Neuronal stem cell (in vitro differentiated cells): ENCODE measurements at regions not wholly inside any gene's neighbourhood (a gene's known extent, or its start where the extent isn't known, plus 50 kb on each side); places are given as distances from the start of the nearest gene placed in this dataset.

Experiments used
- DNase-seq: peaks from one replicate; pipeline ENCODE4 v3.0.0-alpha.2; 2013; ENCODE audit warnings: low spot score
- H2AFZ ChIP-seq: one replicate; pipeline ENCODE4 v1.6.1; 2013; ENCODE audit warnings: mild to moderate bottlenecking, low read length, inconsistent platforms
- H2AK5ac ChIP-seq: 2 replicates; pipeline ENCODE4 v1.6.1; 2013; ENCODE audit warnings: low read depth, mild to moderate bottlenecking, inconsistent platforms, low read length, moderate library complexity, mixed read lengths
- H2BK120ac ChIP-seq: 2 replicates; pipeline ENCODE4 v1.6.1; 2013; ENCODE audit warnings: low read depth, mild to moderate bottlenecking, inconsistent platforms, low read length, moderate library complexity, mixed read lengths
- H2BK12ac ChIP-seq: one replicate; pipeline ENCODE4 v1.6.1; 2013; ENCODE audit warnings: low read length, inconsistent platforms
- H2BK15ac ChIP-seq: 2 replicates; pipeline ENCODE4 v1.6.1; 2013; ENCODE audit warnings: mild to moderate bottlenecking, low read length, inconsistent platforms, mixed read lengths
- H2BK5ac ChIP-seq: one replicate; pipeline ENCODE4 v1.6.1; 2013; ENCODE audit warnings: inconsistent platforms, mild to moderate bottlenecking, low read length, moderate library complexity
- H3K14ac ChIP-seq: one replicate; pipeline ENCODE4 v1.6.1; 2013; ENCODE audit warnings: low read length, inconsistent platforms
- H3K18ac ChIP-seq: 2 replicates; pipeline ENCODE4 v1.6.1; 2013; ENCODE audit warnings: low read length, inconsistent platforms
- H3K23ac ChIP-seq: 2 replicates; pipeline ENCODE4 v1.6.1; 2013; ENCODE audit warnings: low read depth, mild to moderate bottlenecking, mixed read lengths, low read length, inconsistent platforms; ENCODE audit not compliant: poor library complexity
- H3K27ac ChIP-seq: replicated peaks from 3 replicates; pipeline ENCODE4 v1.5.1; 2013; ENCODE audit warnings: low read length, inconsistent platforms
- H3K27me3 ChIP-seq, 3 experiments: 2 replicates each; pipeline ENCODE4 v1.6.1; 2013; ENCODE audit warnings: low read length in 3 of 3, mild to moderate bottlenecking in 2 of 3, inconsistent platforms in 1 of 3, low read depth in 1 of 3, mixed read lengths in 1 of 3, moderate library complexity in 1 of 3; ENCODE audit not compliant: control insufficient read depth in 3 of 3, insufficient read depth in 3 of 3
- H3K36me3 ChIP-seq, 2 donors: replicated peaks in 1 of 2; 2 replicates each; pipeline ENCODE4 v1.6.1; 2013; ENCODE audit warnings: low read length in 2 of 2; ENCODE audit not compliant: control insufficient read depth in 2 of 2, insufficient read depth in 2 of 2
- H3K4ac ChIP-seq: 2 replicates; pipeline ENCODE4 v1.6.1; 2013; ENCODE audit warnings: inconsistent platforms, mild to moderate bottlenecking, low read length, moderate library complexity
- H3K4me1 ChIP-seq, 2 donors: 1 replicate in 1 of 2; 2 replicates in 1 of 2; pipeline ENCODE4 v1.6.1; 2013; ENCODE audit warnings: low read length in 2 of 2, low read depth in 1 of 2; ENCODE audit not compliant: control insufficient read depth in 2 of 2, insufficient read depth in 1 of 2
- H3K4me2 ChIP-seq: one replicate; pipeline ENCODE4 v1.6.1; 2013; ENCODE audit warnings: mild to moderate bottlenecking, low read length, inconsistent platforms; ENCODE audit not compliant: insufficient read depth, poor library complexity, severe bottlenecking
- H3K4me3 ChIP-seq, 2 donors: 2 replicates each; pipeline ENCODE4 v1.5.1; 2013; ENCODE audit warnings: low read length in 2 of 2, mild to moderate bottlenecking in 2 of 2, inconsistent platforms in 1 of 2, moderate library complexity in 1 of 2
- H3K79me1 ChIP-seq: one replicate; pipeline ENCODE4 v1.6.1; 2013; ENCODE audit warnings: low read depth, mild to moderate bottlenecking, inconsistent platforms, low read length, moderate library complexity
- H3K9ac ChIP-seq: one replicate; pipeline ENCODE4 v1.6.1; 2013; ENCODE audit warnings: mild to moderate bottlenecking, low read depth, low read length, inconsistent platforms; ENCODE audit not compliant: poor library complexity
- H3K9me3 ChIP-seq, 2 donors: replicated peaks in 1 of 2; 2 replicates each; pipeline versions ENCODE3 to v1.6.1; 2013; ENCODE audit warnings: low read length in 2 of 2, mild to moderate bottlenecking in 2 of 2, inconsistent platforms in 1 of 2, low read depth in 1 of 2, mixed read lengths in 1 of 2, moderate library complexity in 1 of 2; ENCODE audit not compliant: control insufficient read depth in 2 of 2, insufficient read depth in 1 of 2
- H4K8ac ChIP-seq: one replicate; pipeline ENCODE4 v1.6.1; 2013; ENCODE audit warnings: low read depth, mild to moderate bottlenecking, inconsistent platforms, low read length, moderate library complexity
- H4K91ac ChIP-seq: one replicate; pipeline ENCODE4 v1.6.1; 2013; ENCODE audit warnings: low read length, low read depth, mild to moderate bottlenecking, inconsistent platforms; ENCODE audit not compliant: poor library complexity
- WGBS, 2 donors: extraction: QIAGEN DNeasy Blood & Tissue Kit; methylation state at CpG; one replicate each; pipeline ENCODE4 v1.1.7; 2013; ENCODE audit warnings: missing lambda C conversion rate in 2 of 2, mixed read lengths in 1 of 2; ENCODE audit not compliant: insufficient read length in 2 of 2, insufficient replicate concordance in 1 of 2; ENCODE audit errors: extremely low coverage in 2 of 2; 5-methylcytosine and 5-hydroxymethylcytosine counted together

DNA sequence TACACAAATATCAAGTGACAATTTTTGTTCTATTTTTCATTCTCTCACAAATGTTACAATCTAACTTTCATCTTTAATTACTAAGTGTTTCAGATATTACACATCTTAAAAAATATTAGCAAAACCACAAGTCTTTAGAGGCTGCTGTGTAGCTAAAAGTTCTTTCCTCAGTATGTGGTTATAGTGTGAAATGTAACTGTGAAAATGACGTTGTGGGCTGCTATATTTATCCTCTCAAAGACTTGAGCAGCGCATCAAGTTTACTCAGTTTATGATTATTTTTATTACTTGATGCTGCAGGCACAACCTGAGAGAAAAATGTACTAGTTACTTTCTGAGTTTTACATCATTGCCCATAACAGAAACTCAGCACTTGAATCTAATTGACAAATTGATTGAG is 2860.6 kb upstream of the PCDH20 start:
- H3K27me3 ChIP-seq: no peaks in the 10 kb centered on the region
- H3K23ac ChIP-seq: no peak overlapping the region
- no peak overlapping the region for H2BK5ac ChIP-seq
- H2BK12ac ChIP-seq: no peak overlapping the region
- no peak for DNase-seq
- no peaks in the 10 kb centered on the region for H3K36me3 ChIP-seq
- no peak overlapping the region for H3K4ac ChIP-seq
- no peak overlapping the region for H3K14ac ChIP-seq
- H2BK120ac ChIP-seq: no peak overlapping the region
- no peak overlapping the region for H2AFZ ChIP-seq
- H3K4me2 ChIP-seq: no peak overlapping the region
- H4K91ac ChIP-seq: no peak overlapping the region
- H2BK15ac ChIP-seq: no peak overlapping the region
- no peaks in the 10 kb centered on the region for H3K79me1 ChIP-seq
- peaks cover 0 to 3% of the 10 kb centered on the region in 2 donors for H3K9me3 ChIP-seq
- H3K18ac ChIP-seq: no peak overlapping the region
- no peak overlapping the region for H3K27ac ChIP-seq
- H3K9ac ChIP-seq: no peak overlapping the region
- WGBS, 2 donors: no CpG with 5 or more reads among the region's 2 CpGs
- no peak overlapping the region for H2AK5ac ChIP-seq
- no peak overlapping the region for H4K8ac ChIP-seq
- H3K4me1 ChIP-seq: no peaks in the 10 kb centered on the region
- no peak overlapping the region for H3K4me3 ChIP-seq

DNA sequence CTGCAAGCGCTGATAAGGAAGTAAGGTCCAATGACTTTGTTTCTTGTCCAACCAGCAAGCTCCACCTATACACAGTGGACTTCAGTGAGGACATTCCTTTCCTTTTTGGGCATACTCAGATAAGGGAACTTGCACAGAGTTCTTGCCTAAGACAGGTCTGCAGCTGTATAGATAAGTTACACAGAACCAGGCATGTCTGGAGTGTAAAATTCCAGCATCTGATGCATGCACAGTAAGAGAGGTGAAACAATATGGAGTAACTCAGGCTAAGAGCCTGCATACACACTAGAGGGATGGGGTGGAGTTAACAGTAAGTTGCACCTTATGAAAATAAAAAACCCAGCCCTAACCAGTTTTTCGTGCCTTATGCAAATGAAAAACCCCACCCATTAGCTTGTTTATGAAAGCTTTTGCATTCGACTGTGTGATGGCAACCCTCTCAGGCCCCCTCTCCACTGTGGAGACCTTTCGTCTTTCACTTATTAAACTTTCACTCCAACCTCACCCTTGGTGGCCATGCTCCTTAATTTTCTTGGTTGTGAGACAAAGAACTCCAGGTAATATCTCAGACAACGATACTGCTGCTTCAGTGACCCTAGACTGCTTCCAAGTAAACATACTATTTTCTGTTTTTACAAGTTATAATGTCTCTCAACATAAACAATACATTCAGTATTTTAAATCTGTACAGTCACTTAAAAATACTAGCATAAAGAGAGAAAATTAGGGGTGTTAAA is 2859.0 kb upstream of the PCDH20 start:
- no CpG with 5 or more reads among the region's 5 CpGs for WGBS, 2 donors
- no peak overlapping the region for H3K27ac ChIP-seq
- H3K9me3 ChIP-seq: peaks cover 0 to 3% of the 10 kb centered on the region in 2 donors
- no peak overlapping the region for H2AK5ac ChIP-seq
- H4K91ac ChIP-seq: no peak overlapping the region
- no peak overlapping the region for H2AFZ ChIP-seq
- H2BK15ac ChIP-seq: no peak overlapping the region
- no peak overlapping the region for H4K8ac ChIP-seq
- no peak overlapping the region for H3K23ac ChIP-seq
- no peaks in the 10 kb centered on the region for H3K79me1 ChIP-seq
- no peak overlapping the region for H3K9ac ChIP-seq
- no peak overlapping the region for H3K4me2 ChIP-seq
- no peaks in the 10 kb centered on the region for H3K4me1 ChIP-seq
- no peaks in the 10 kb centered on the region for H3K36me3 ChIP-seq
- H3K4ac ChIP-seq: no peak overlapping the region
- no peak overlapping the region for H2BK12ac ChIP-seq
- H2BK5ac ChIP-seq: no peak overlapping the region
- no peak overlapping the region for H3K14ac ChIP-seq
- H2BK120ac ChIP-seq: no peak overlapping the region
- H3K4me3 ChIP-seq: no peak overlapping the region
- H3K27me3 ChIP-seq: no peaks in the 10 kb centered on the region
- DNase-seq: no peak
- H3K18ac ChIP-seq: no peak overlapping the region

GRCh38 chr13:64273780-64274179 is 2858.1 kb upstream of the PCDH20 start:
- Histone ChIP-seq H2BK15ac (no peak overlapping the region), H3K23ac (no peak overlapping the region), H3K9me3 (peaks cover 0 to 3% of the 10 kb centered on the region in 2 donors), H3K4me1 (no peaks in the 10 kb centered on the region), H3K79me1 (no peaks in the 10 kb centered on the region), H3K18ac (no peak overlapping the region), H3K4me3 (no peak overlapping the region), H2AK5ac (no peak overlapping the region), H2BK5ac (no peak overlapping the region), H2AFZ (no peak overlapping the region), H3K14ac (no peak overlapping the region), H2BK12ac (no peak overlapping the region), H4K91ac (no peak overlapping the region), H4K8ac (no peak overlapping the region), H3K4me2 (no peak overlapping the region), H3K27me3 (no peaks in the 10 kb centered on the region), H3K9ac (no peak overlapping the region), H3K27ac (no peak overlapping the region), H3K36me3 (no peaks in the 10 kb centered on the region), H2BK120ac (no peak overlapping the region), H3K4ac (no peak overlapping the region)
- DNase-seq: no peak
- WGBS, 2 donors: no CpG with 5 or more reads among the region's 4 CpGs

GRCh38 chr13:64272681-64273080 is 2857.0 kb upstream of the PCDH20 start:
- Histone ChIP-seq H3K4me2 (no peak overlapping the region), H3K27ac (no peak overlapping the region), H3K36me3 (no peaks in the 10 kb centered on the region), H3K4me1 (no peaks in the 10 kb centered on the region), H3K27me3 (no peaks in the 10 kb centered on the region), H3K9me3 (peaks cover 0 to 3% of the 10 kb centered on the region in 2 donors), H2BK120ac (no peak overlapping the region), H3K4ac (no peak overlapping the region), H4K8ac (no peak overlapping the region), H2BK15ac (no peak overlapping the region), H3K14ac (no peak overlapping the region), H3K4me3 (no peak overlapping the region), H4K91ac (no peak overlapping the region), H3K23ac (no peak overlapping the region), H3K79me1 (no peaks in the 10 kb centered on the region), H3K9ac (no peak overlapping the region), H2AFZ (no peak overlapping the region), H2AK5ac (no peak overlapping the region), H2BK12ac (no peak overlapping the region), H3K18ac (no peak overlapping the region), H2BK5ac (no peak overlapping the region)
- no CpG with 5 or more reads among the region's 1 CpG for WGBS, 2 donors
- DNase-seq: no peak
